ENCODE measurements at regions not wholly inside any gene's neighbourhood (a gene's known extent, or its start where the extent isn't known, plus 50 kb on each side); places are given as distances from the start of the nearest gene placed in this dataset.

DNA sequence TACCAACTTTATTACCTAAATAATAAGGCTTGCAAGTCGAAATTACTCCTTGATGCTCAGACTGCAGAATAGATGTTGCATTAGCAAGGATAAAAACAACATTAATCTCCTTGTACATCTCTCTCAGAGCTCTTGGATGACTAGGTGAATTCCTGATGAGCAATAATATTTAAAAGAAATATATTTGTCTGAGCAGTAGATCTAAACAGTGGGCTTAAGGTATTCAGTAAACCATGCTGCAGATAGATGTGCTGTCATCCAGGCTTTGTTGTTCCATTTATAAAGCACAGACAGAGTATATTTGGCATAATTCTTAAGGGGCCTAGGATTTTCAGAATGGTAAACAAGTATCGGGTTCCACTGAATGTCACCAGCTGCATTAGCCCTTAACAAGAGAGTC lies 257.1 kb downstream of the TUSC7 start:
- no peaks in the 10 kb centered on the region for H3K4me1 ChIP-seq
- H3K4me3 ChIP-seq (replicated peaks in 1 of 3): no peak overlapping the region
- no peak overlapping the region for H3K27ac ChIP-seq
- no peaks in the 10 kb centered on the region for H3K27me3 ChIP-seq
- DNase-seq: no peak
- intact Hi-C loops (cut with DNase I): no loop called here
- 74 to 85% methylated on average over 2 of the region's 2 CpGs for WGBS, 2 donors
- H3K9me3 ChIP-seq: no peaks in the 10 kb centered on the region
- TF ChIP-seq, protein P1, sequence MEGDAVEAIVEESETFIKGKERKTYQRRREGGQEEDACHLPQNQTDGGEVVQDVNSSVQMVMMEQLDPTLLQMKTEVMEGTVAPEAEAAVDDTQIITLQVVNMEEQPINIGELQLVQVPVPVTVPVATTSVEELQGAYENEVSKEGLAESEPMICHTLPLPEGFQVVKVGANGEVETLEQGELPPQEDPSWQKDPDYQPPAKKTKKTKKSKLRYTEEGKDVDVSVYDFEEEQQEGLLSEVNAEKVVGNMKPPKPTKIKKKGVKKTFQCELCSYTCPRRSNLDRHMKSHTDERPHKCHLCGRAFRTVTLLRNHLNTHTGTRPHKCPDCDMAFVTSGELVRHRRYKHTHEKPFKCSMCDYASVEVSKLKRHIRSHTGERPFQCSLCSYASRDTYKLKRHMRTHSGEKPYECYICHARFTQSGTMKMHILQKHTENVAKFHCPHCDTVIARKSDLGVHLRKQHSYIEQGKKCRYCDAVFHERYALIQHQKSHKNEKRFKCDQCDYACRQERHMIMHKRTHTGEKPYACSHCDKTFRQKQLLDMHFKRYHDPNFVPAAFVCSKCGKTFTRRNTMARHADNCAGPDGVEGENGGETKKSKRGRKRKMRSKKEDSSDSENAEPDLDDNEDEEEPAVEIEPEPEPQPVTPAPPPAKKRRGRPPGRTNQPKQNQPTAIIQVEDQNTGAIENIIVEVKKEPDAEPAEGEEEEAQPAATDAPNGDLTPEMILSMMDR (IDR thresholded peaks at IDR 0.05): no peak
- TF ChIP-seq POLR2A (IDR thresholded peaks at IDR 0.05): no peak
- no peaks in the 10 kb centered on the region for H3K36me3 ChIP-seq

GRCh38 chr3:116969135-116969534 lies 259.6 kb downstream of the TUSC7 start:
- DNase-seq: no peak
- H3K4me3 ChIP-seq (replicated peaks in 1 of 3): no peak overlapping the region
- no peaks in the 10 kb centered on the region for H3K36me3 ChIP-seq
- H3K4me1 ChIP-seq: no peaks in the 10 kb centered on the region
- WGBS, 2 donors: 72 to 77% methylated on average over 6 of the region's 6 CpGs
- H3K27ac ChIP-seq: no peak overlapping the region
- TF ChIP-seq, protein P1 (IDR thresholded peaks at IDR 0.05): no peak
- TF ChIP-seq POLR2A (IDR thresholded peaks at IDR 0.05): no peak
- intact Hi-C loops (cut with DNase I): no loop called here
- H3K27me3 ChIP-seq: no peaks in the 10 kb centered on the region
- H3K9me3 ChIP-seq: no peaks in the 10 kb centered on the region

DNA sequence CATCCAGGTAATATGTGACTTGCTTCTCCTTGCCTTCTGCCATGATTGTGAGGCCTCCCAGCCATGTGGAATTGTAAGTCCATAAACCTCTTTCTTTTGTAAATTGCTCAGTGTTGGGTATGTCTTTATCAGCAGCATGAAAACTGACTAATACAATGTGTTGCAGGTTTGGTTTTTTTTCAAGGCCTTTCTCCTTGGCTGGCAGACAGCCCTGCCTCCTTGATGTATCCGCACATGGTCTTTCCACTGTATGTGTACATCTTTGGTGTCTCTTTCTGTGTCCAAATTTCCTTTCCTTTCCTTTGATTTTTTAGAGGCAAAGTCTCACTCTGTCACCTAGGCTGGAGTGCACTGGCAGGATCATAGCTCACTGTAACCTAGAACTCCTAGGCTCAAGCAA lies 260.1 kb downstream of the TUSC7 start:
- Histone ChIP-seq H3K4me1 (no peaks in the 10 kb centered on the region), H3K27ac (no peak overlapping the region), H3K9me3 (no peaks in the 10 kb centered on the region), H3K4me3 (replicated peaks in 1 of 3) (no peak overlapping the region), H3K36me3 (no peaks in the 10 kb centered on the region), H3K27me3 (no peaks in the 10 kb centered on the region)
- DNase-seq: no peak
- TF ChIP-seq, protein P1 (IDR thresholded peaks at IDR 0.05): no peak
- no peak for TF ChIP-seq POLR2A (IDR thresholded peaks at IDR 0.05)
- WGBS, 2 donors: 95 to 96% methylated on average over 1 of the region's 1 CpG
- intact Hi-C loops (cut with DNase I): no loop called here

DNA sequence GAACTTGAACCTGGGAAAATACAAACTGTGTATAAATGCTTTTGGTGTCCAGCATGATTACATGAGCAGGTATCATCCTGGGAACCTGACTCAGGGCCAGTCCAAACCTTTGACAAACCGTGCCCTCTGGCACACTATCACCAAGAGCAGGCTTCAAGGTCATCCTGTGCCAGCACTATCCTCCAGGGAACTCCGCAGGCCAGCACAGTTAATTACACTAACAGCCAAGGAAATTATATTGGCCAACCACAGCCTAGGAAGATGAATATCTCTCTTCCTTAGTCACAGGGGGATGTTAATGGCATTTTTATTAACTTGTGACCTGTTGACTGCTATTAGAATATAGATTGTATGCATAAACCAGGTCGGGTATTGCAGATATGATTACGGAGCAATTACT lies 262.0 kb downstream of the TUSC7 start:
- Histone ChIP-seq H3K27me3 (no peaks in the 10 kb centered on the region), H3K9me3 (no peaks in the 10 kb centered on the region), H3K27ac (no peak overlapping the region), H3K4me3 (replicated peaks in 1 of 3) (no peak overlapping the region), H3K36me3 (no peaks in the 10 kb centered on the region), H3K4me1 (no peaks in the 10 kb centered on the region)
- no peak for TF ChIP-seq POLR2A (IDR thresholded peaks at IDR 0.05)
- TF ChIP-seq, protein P1 (IDR thresholded peaks at IDR 0.05): no peak
- DNase-seq: no peak
- intact Hi-C loops (cut with DNase I): no loop called here
- 62 to 71% methylated on average over 4 of the region's 4 CpGs for WGBS, 2 donors

- intact Hi-C loops (cut with DNase I): no loop called here
- no peak overlapping the region for H3K4me3 ChIP-seq (replicated peaks in 1 of 3)
- TF ChIP-seq, protein P1 (IDR thresholded peaks at IDR 0.05): no peak
- no peak for DNase-seq
- no peaks in the 10 kb centered on the region for H3K36me3 ChIP-seq
- H3K27ac ChIP-seq: no peak overlapping the region
- no peaks in the 10 kb centered on the region for H3K27me3 ChIP-seq
- no peaks in the 10 kb centered on the region for H3K9me3 ChIP-seq
- no peaks in the 10 kb centered on the region for H3K4me1 ChIP-seq
- WGBS, 2 donors: 88 to 100% methylated on average over 1 of the region's 1 CpG
Observed at GRCh38 chr3:116974702-116975101, 265.1 kb downstream of the TUSC7 start.

All from thyroid gland (tissue), 4 donors.